ENCODE measurements at regions not wholly inside any gene's neighbourhood (a gene's known extent, or its start where the extent isn't known, plus 50 kb on each side); places are given as distances from the start of the nearest gene placed in this dataset.
"Not testable (repeated sequence)": the region's sequence is repeated elsewhere in the genome, so short reads cannot be mapped to it uniquely, and the experiment has no call there.

- DNase-seq (ENCODE audit: low spot score), result no peak
Measured at GRCh38 chr6:43934803-43935602, 165.0 kb downstream of the VEGFA start.

- no peak for DNase-seq (ENCODE audit: low spot score)
Measured at GRCh38 chr6:43934183-43934802, 164.3 kb downstream of the VEGFA start.

GRCh38 chr6:43933148-43933885 lies 163.3 kb downstream of the VEGFA start:
- no peak for DNase-seq (ENCODE audit: low spot score)

- no peak for DNase-seq (ENCODE audit: low spot score)
Measured at GRCh38 chr6:43932259-43933147, 162.5 kb downstream of the VEGFA start.

- no peak for DNase-seq (ENCODE audit: low spot score)
Measured at GRCh38 chr6:43931201-43931600, 161.2 kb downstream of the VEGFA start.

- DNase-seq (ENCODE audit: low spot score), result no peak
Measured at GRCh38 chr6:43930440-43931154, 160.6 kb downstream of the VEGFA start.

- DNase-seq (ENCODE audit: low spot score), result no peak
Measured at GRCh38 chr6:43929511-43929910, 159.5 kb downstream of the VEGFA start.

GRCh38 chr6:43927532-43928210 lies 157.7 kb downstream of the VEGFA start:
- DNase-seq (ENCODE audit: low spot score), result no peak

GRCh38 chr6:43926634-43927531 lies 156.9 kb downstream of the VEGFA start:
- DNase-seq (ENCODE audit: low spot score), result no peak

- not testable (repeated sequence) for DNase-seq (ENCODE audit: low spot score)
Measured at GRCh38 chr6:43925636-43926139, 155.7 kb downstream of the VEGFA start.

GRCh38 chr6:43924222-43924702 lies 154.3 kb downstream of the VEGFA start:
- peak; percentile 28 for DNase-seq (ENCODE audit: low spot score)

- DNase-seq (ENCODE audit: low spot score), result no peak
Measured at GRCh38 chr6:43923376-43924221, 153.6 kb downstream of the VEGFA start.

GRCh38 chr6:43922426-43923375 lies 152.7 kb downstream of the VEGFA start:
- no peak for DNase-seq (ENCODE audit: low spot score)

- DNase-seq (ENCODE audit: low spot score), result no peak
Measured at GRCh38 chr6:43921548-43922425, 151.8 kb downstream of the VEGFA start.

- no peak for DNase-seq (ENCODE audit: low spot score)
Measured at GRCh38 chr6:43921039-43921438, 151.0 kb downstream of the VEGFA start.

GRCh38 chr6:43919774-43920173 lies 149.8 kb downstream of the VEGFA start:
- no peak for DNase-seq (ENCODE audit: low spot score)
